GM06990 (cell line): ENCODE measurements at regions not wholly inside any gene's neighbourhood (a gene's known extent, or its start where the extent isn't known, plus 50 kb on each side); places are given as distances from the start of the nearest gene placed in this dataset.

ENCODE experiments used
- DNase-seq: peaks from one replicate; pipeline ENCODE4 v3.0.0-alpha.2; 2011; ENCODE audit not compliant: insufficient read length; ENCODE audit errors: extremely low read depth
- H3K27me3 ChIP-seq: replicated peaks from 2 replicates; pipeline ENCODE4 v1.6.0; 2011; ENCODE audit warnings: low read length; ENCODE audit not compliant: control insufficient read depth, insufficient read depth
- H3K36me3 ChIP-seq: 2 replicates; pipeline ENCODE4 v1.5.1; 2011; ENCODE audit warnings: low read length; ENCODE audit not compliant: control insufficient read depth, insufficient read depth
- H3K4me3 ChIP-seq: replicated peaks from 2 replicates; pipeline ENCODE4 v1.5.1; 2011; ENCODE audit warnings: low read depth, mild to moderate bottlenecking, control low read depth, low read length
- CTCF ChIP-seq: IDR thresholded peaks from 2 replicates; pipeline ENCODE4 v1.5.1; 2011; ENCODE audit warnings: low read length, control low read depth, mild to moderate bottlenecking, inconsistent platforms; ENCODE audit not compliant: insufficient read depth, poor library complexity, severe bottlenecking

GRCh38 chr5:133788121-133788520 lies 175.8 kb upstream of the FSTL4 start:
- no peak for TF ChIP-seq CTCF
- no peak for DNase-seq
- Histone ChIP-seq H3K27me3 (no peaks in the 10 kb centered on the region), H3K36me3 (no peaks in the 10 kb centered on the region), H3K4me3 (no peak overlapping the region)

- TF ChIP-seq CTCF, result no peak
- H3K36me3 ChIP-seq, result no peaks in the 10 kb centered on the region
- H3K27me3 ChIP-seq, result no peaks in the 10 kb centered on the region
- DNase-seq, result no peak
- H3K4me3 ChIP-seq, result no peak overlapping the region
These were observed 174.1 kb upstream of the FSTL4 start for GRCh38 chr5:133786420-133786819.

DNA sequence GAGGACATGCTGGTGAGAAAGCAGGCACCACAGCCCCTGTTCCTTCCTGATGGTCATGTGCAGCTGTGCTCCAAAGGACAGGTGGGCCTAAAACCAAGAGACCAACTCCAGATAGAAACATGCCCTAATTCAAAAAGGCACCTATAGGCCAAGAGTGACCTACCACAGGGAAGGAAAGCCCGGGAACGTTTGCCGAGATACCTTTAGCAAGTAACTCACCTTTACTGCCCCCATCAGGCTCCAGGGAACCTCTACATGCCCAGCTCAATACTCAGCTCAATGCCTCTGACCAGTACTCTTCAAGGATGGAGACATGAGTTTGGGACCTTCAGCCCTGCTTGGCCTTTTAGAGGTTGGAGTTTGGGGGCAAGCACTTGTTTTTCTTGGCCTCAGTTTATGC lies 172.8 kb upstream of the FSTL4 start:
- TF ChIP-seq CTCF, result no peak
- Histone ChIP-seq H3K4me3 (no peak overlapping the region), H3K36me3 (no peaks in the 10 kb centered on the region), H3K27me3 (no peaks in the 10 kb centered on the region)
- DNase-seq, result no peak

GRCh38 chr5:133783481-133783880 lies 171.1 kb upstream of the FSTL4 start:
- Histone ChIP-seq H3K4me3 (no peak overlapping the region), H3K36me3 (no peaks in the 10 kb centered on the region), H3K27me3 (no peaks in the 10 kb centered on the region; the same call in 1 of the 2 replicates)
- DNase-seq, result no peak
- TF ChIP-seq CTCF, result no peak

DNA sequence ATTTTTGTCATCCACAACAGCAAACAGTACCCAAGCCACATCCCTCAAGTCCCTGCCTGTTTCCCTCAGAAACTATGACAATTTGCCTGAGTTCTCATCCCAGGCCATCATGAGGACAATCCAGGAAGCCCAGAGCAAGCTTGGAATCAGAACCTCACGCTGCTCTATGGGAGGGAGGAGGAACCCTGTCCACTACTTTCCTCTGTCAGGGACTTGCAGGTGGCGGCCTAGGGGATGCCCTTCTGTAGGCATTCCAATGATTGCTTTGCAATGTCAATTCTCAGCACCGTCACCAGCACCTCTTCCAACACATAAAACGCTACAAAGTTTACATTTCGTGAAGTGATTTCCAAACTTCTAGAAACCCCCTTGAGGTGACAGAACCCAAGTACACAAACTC lies 170.4 kb upstream of the FSTL4 start:
- no peak for DNase-seq
- Histone ChIP-seq H3K36me3 (no peaks in the 10 kb centered on the region), H3K27me3 (no peaks in the 10 kb centered on the region; the same call in 1 of the 2 replicates), H3K4me3 (no peak overlapping the region)
- no peak for TF ChIP-seq CTCF

- Histone ChIP-seq H3K36me3 (no peaks in the 10 kb centered on the region), H3K27me3 (no peaks in the 10 kb centered on the region; the same call in 1 of the 2 replicates), H3K4me3 (no peak overlapping the region)
- DNase-seq, result no peak
- TF ChIP-seq CTCF, result no peak
These were observed 169.3 kb upstream of the FSTL4 start for GRCh38 chr5:133781436-133782225.
